RWPE1 (cell line): ENCODE measurements at regions not wholly inside any gene's neighbourhood (a gene's known extent, or its start where the extent isn't known, plus 50 kb on each side); places are given as distances from the start of the nearest gene placed in this dataset.

Experiments used
- CTCF ChIA-PET: fragments of 350-600 bp; sonication (Branson Sonifier 250); formaldehyde crosslinking; extraction: SDS; loops from one replicate; lab custom pipeline; 2021; lab: Yijun Ruan, JAX
- POLR2A ChIA-PET: fragments of 400-600 bp; formaldehyde crosslinking; extraction: SDS; loops from one replicate; lab custom pipeline; 2020; ENCODE audit warnings: antibody characterized with exemption; ENCODE audit not compliant: low non-redundant PET; lab: Yijun Ruan, JAX
- DNase-seq: peaks from one replicate; pipeline ENCODE4 v3.0.0; 2012; ENCODE audit warnings: low spot score
- H3K27ac ChIP-seq: fragments of 450-650 bp; 2 replicates; pipeline ENCODE4 v1.5.1; 2017
- CTCF ChIP-seq: fragments of 450-650 bp; conservative IDR thresholded peaks from 2 replicates; pipeline ENCODE4 v1.5.1; 2017; ENCODE audit warnings: low read depth, mild to moderate bottlenecking

- CTCF ChIA-PET, result interaction anchor here (0.7 kb wide), 1 partner anchor 99 kb away, joined by 4 read pairs; no protein-coding TSS in a partner anchor
- no peak for TF ChIP-seq CTCF
- DNase-seq, result no peak
- H3K27ac ChIP-seq, result no peak overlapping the region
- POLR2A ChIA-PET, result no interaction called here
These were observed 302.3 kb upstream of the CITED2 start for GRCh38 chr6:139676718-139677117.

DNA sequence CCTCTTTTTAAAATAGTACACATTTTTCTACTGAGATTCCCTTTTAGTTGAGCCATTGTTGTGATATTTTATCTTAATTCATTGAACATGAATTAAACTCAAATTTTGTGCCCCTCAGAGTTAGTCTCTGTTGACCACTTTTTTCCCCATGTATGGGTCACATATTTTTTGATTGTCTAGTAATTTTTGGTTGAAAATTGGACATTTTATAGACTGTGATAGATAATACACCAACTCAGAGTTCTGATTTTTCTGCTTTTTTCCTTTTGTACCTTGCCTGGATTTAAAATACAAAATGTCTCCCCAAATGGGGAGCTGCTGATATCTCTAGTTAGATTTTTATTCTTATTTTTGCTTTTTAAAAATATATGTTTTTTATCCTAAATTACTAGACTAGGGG is 291.8 kb upstream of the CITED2 start:
- ChIA-PET CTCF (no interaction called here), POLR2A (no interaction called here)
- H3K27ac ChIP-seq, result no peak overlapping the region
- TF ChIP-seq CTCF, result no peak
- DNase-seq, result no peak

DNA sequence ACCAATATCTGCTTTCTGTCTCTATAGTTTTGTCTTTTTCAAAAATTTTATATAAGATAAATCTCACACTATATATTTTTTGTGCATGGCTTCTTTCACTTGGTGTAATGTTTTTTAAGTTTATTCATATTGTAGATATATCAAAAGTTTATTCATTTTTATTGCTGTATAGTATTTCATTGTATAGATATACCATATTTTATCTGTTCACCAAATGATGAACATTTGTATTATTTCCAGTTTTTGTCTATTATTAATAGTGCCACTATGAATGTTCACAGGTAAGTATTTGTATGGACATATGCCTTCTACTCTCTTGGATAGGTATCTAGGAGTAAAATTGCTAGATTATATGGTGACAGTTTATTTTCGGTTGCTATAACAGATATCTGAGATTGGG is 289.5 kb upstream of the CITED2 start:
- H3K27ac ChIP-seq, result no peak overlapping the region
- TF ChIP-seq CTCF, result no peak
- POLR2A ChIA-PET, result no interaction called here
- CTCF ChIA-PET, result no interaction called here
- DNase-seq, result no peak

GRCh38 chr6:139659711-139660110 is 285.3 kb upstream of the CITED2 start:
- no peak for TF ChIP-seq CTCF
- POLR2A ChIA-PET, result no interaction called here

GRCh38 chr6:139659196-139659595 is 284.7 kb upstream of the CITED2 start:
- H3K27ac ChIP-seq, result no peak overlapping the region
- no peak for DNase-seq
- TF ChIP-seq CTCF, result no peak
- ChIA-PET CTCF (no interaction called here), POLR2A (no interaction called here)

More at GRCh38 chr6:139659711-139660110, 285.3 kb upstream of the CITED2 start:
- CTCF ChIA-PET, result no interaction called here
- no peak for DNase-seq
- no peak overlapping the region for H3K27ac ChIP-seq

- no peak for DNase-seq
- POLR2A ChIA-PET, result no interaction called here
- TF ChIP-seq CTCF, result no peak
- H3K27ac ChIP-seq, result no peak overlapping the region
- CTCF ChIA-PET, result interaction anchor here (0.7 kb wide), 1 partner anchor 165 kb away, joined by 3 read pairs; no protein-coding TSS in a partner anchor
These were observed 282.7 kb upstream of the CITED2 start for GRCh38 chr6:139657119-139657518.
